Effector memory CD8-positive, alpha-beta T cell (primary cell): ENCODE measurements at regions not wholly inside any gene's neighbourhood (a gene's known extent, or its start where the extent isn't known, plus 50 kb on each side); places are given as distances from the start of the nearest gene placed in this dataset.
"Not testable (repeated sequence)": the region's sequence is repeated elsewhere in the genome, so short reads cannot be mapped to it uniquely, and the experiment has no call there.

Source experiments
- ATAC-seq: fragments of 150-1000 bp; cut with Tn5 transposase; replicated peaks from 2 replicates; pipeline ENCODE4 v1.10.0; 2021; ENCODE audit warnings: mild to moderate bottlenecking, moderate library complexity
- DNase-seq, 3 experiments: peaks; one replicate each; pipeline ENCODE4 v3.0.0; 2021
- H3K27ac Mint-ChIP-seq, 2 donors: one replicate each; pipeline ENCODE4 v1.8.0; 2022; ENCODE audit warnings: mild to moderate bottlenecking in 2 of 2, mixed read lengths in 2 of 2, moderate library complexity in 2 of 2
- H3K27me3 Mint-ChIP-seq, 2 donors: one replicate each; pipeline ENCODE4 v1.8.0; 2022; ENCODE audit warnings: mixed read lengths in 2 of 2
- H3K36me3 Mint-ChIP-seq: one replicate; pipeline ENCODE4 v1.8.0; 2022; ENCODE audit warnings: mild to moderate bottlenecking, moderate library complexity, mixed read lengths; ENCODE audit not compliant: insufficient read depth
- H3K4me1 Mint-ChIP-seq, 2 donors: one replicate each; pipeline ENCODE4 v1.8.0; 2022; ENCODE audit warnings: low read depth in 2 of 2, mixed read lengths in 2 of 2
- H3K4me3 Mint-ChIP-seq, 2 donors: one replicate each; pipeline ENCODE4 v1.8.0; 2022; ENCODE audit warnings: mild to moderate bottlenecking in 2 of 2, mixed read lengths in 2 of 2, moderate library complexity in 2 of 2
- H3K9me3 Mint-ChIP-seq, 2 donors: one replicate each; pipeline ENCODE4 v1.8.0; 2022; ENCODE audit warnings: mixed read lengths in 2 of 2

- Mint-ChIP-seq H3K4me3 (no peak overlapping the region), H3K27ac (no peak overlapping the region), H3K27me3 (peaks cover 26 to 56% of the 10 kb centered on the region in 2 donors), H3K36me3 (no peaks in the 10 kb centered on the region), H3K4me1 (no peaks in the 10 kb centered on the region), H3K9me3 (no peaks in the 10 kb centered on the region)
- DNase-seq = no peak
- no peak for ATAC-seq
Observed at GRCh38 chr9:21533597-21533996, 51.5 kb upstream of the IFNE start.

DNA sequence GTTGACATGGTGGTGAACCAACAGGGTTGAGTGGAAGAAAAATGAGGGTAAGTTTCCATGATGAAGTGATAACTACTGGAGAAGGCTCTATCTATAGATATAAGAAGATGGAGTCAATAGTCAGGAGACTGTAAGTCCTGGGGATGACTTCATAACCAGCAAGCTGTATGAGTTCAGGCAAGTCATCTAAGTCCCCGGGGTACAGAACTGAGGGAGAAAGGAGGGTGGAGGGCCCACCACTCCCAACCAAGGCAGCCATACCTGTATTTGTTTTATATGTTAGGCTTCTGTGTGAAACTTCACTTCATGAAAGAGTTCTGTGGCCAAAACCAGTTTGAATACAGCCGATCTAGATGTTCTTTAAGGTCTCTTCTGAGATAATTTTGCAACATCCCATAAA is 53.3 kb upstream of the IFNE start:
- Mint-ChIP-seq H3K27ac (no peak overlapping the region), H3K4me3 (no peak overlapping the region), H3K27me3 (peaks cover 22 to 46% of the 10 kb centered on the region in 2 donors), H3K4me1 (no peaks in the 10 kb centered on the region), H3K36me3 (no peaks in the 10 kb centered on the region), H3K9me3 (no peaks in the 10 kb centered on the region)
- ATAC-seq (no peak), DNase-seq (no peak)

DNA sequence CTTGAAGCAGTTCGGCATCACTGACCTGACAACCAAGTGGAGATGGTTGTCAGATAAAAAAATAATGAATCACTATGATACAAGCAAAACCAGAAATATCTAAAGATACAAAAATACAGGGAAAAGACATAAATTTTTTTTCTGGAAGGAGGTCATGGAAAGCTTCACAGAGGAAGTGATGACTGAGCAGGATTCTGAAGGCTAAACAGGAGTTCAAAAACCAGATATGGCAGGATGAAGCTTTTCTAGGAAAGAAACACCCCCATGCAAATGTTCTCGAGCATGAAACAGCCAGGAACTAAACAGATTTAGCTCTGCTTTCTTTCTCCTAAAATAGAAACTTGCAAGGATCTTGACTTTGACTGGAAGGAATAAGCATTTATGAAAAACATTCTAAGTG is 60.7 kb upstream of the IFNE start:
- H3K27ac Mint-ChIP-seq = no peak overlapping the region
- peaks cover 15% of the 10 kb centered on the region in 2 donors for H3K27me3 Mint-ChIP-seq
- ATAC-seq (no peak), DNase-seq (no peak)
- no peaks in the 10 kb centered on the region for H3K9me3 Mint-ChIP-seq
- no peaks in the 10 kb centered on the region for H3K4me1 Mint-ChIP-seq
- H3K36me3 Mint-ChIP-seq = no peaks in the 10 kb centered on the region
- no peak overlapping the region for H3K4me3 Mint-ChIP-seq

- DNase-seq (no peak), ATAC-seq (no peak)
- peaks cover 15 to 19% of the 10 kb centered on the region in 2 donors for H3K27me3 Mint-ChIP-seq
- H3K27ac Mint-ChIP-seq = no peak overlapping the region
- no peaks in the 10 kb centered on the region for H3K4me1 Mint-ChIP-seq
- no peaks in the 10 kb centered on the region for H3K9me3 Mint-ChIP-seq
- H3K4me3 Mint-ChIP-seq = no peak overlapping the region
- no peaks in the 10 kb centered on the region for H3K36me3 Mint-ChIP-seq
Observed at GRCh38 chr9:21543187-21543586, 61.1 kb upstream of the IFNE start.

- H3K4me1 Mint-ChIP-seq, ATAC-seq, DNase-seq, H3K36me3 Mint-ChIP-seq, H3K27ac Mint-ChIP-seq, H3K9me3 Mint-ChIP-seq, H3K4me3 Mint-ChIP-seq: not testable (repeated sequence)
- peaks cover 11 to 25% of the 10 kb centered on the region in 2 donors for H3K27me3 Mint-ChIP-seq
Observed at GRCh38 chr9:21543816-21544215, 61.7 kb upstream of the IFNE start.

DNA sequence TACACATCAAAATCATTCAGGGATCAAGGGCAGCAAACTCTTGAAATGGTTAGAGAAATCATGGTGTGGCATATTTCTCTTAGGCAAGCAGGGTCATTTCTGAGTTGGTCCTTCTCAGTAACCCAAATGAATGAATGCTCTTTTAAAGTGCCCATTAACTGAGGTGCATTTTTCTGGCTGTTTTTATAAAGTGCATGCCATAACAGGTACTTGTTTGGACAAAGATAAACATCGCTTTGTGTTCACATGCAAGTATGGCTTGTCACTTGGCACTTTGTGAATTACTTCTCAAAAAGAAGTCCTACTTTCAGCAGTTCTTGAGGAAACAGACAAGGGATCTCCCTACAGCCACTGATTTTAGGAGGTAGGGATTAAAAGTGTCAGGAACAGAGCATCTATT is 64.8 kb upstream of the IFNE start:
- no peak overlapping the region for H3K4me3 Mint-ChIP-seq
- no peaks in the 10 kb centered on the region for H3K4me1 Mint-ChIP-seq
- no peak for DNase-seq
- no peaks in the 10 kb centered on the region for H3K36me3 Mint-ChIP-seq
- H3K27ac Mint-ChIP-seq = no peak overlapping the region
- H3K9me3 Mint-ChIP-seq = no peaks in the 10 kb centered on the region
- peaks cover 10 to 42% of the 10 kb centered on the region in 2 donors for H3K27me3 Mint-ChIP-seq
- ATAC-seq = no peak

GRCh38 chr9:21549251-21549765 is 67.2 kb upstream of the IFNE start:
- H3K36me3 Mint-ChIP-seq = no peaks in the 10 kb centered on the region
- H3K27ac Mint-ChIP-seq = no peak overlapping the region
- ATAC-seq (no peak), DNase-seq (no peak)
- no peaks in the 10 kb centered on the region for H3K9me3 Mint-ChIP-seq
- no peaks in the 10 kb centered on the region for H3K4me1 Mint-ChIP-seq
- H3K27me3 Mint-ChIP-seq = peaks cover 14 to 42% of the 10 kb centered on the region in 2 donors
- no peak overlapping the region for H3K4me3 Mint-ChIP-seq

DNA sequence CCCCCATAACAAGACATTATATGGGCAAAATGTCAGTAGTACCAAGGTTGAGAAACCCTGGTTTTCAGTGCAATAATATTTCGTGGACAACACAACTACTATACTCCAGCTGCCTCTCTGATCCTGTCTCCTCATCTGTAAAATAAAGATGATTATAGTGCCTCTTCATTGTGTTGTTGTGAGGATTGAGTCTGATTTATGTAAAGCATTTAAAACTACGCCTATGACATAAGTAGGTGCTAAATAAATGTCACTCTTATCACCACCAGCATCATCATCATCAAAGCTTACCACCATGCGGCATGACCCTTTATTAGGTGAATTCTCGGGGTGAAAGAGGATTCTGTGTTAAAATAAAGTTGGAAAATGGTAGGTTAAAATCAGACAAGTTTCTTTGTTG is 67.8 kb upstream of the IFNE start:
- peaks cover 10 to 41% of the 10 kb centered on the region in 2 donors for H3K27me3 Mint-ChIP-seq
- no peak overlapping the region for H3K27ac Mint-ChIP-seq
- no peaks in the 10 kb centered on the region for H3K4me1 Mint-ChIP-seq
- DNase-seq (no peak), ATAC-seq (no peak)
- H3K9me3 Mint-ChIP-seq = no peaks in the 10 kb centered on the region
- H3K4me3 Mint-ChIP-seq = no peak overlapping the region
- no peaks in the 10 kb centered on the region for H3K36me3 Mint-ChIP-seq

DNA sequence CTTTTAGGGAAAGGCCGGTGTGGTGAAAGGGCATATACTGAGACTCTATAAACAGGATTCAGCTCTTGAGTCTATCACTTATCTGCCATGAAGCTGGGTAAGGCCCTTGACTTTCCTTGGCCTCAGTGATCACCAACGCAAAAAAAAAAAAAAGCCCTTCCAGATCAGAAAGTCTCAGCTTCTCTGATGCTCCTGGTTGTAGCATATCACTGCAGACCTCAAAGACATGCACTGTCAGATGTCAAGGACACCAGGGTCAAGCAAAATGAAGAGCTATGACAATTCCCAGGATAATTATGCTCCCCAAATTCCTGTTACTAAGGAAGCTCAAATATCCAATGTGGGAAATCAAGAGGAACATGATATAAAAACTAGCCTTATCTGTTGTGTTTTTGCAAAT is 68.3 kb upstream of the IFNE start:
- Mint-ChIP-seq H3K4me3 (no peak overlapping the region), H3K27me3 (peaks cover 14 to 46% of the 10 kb centered on the region in 2 donors), H3K9me3 (no peaks in the 10 kb centered on the region), H3K27ac (no peak overlapping the region), H3K36me3 (no peaks in the 10 kb centered on the region), H3K4me1 (no peaks in the 10 kb centered on the region)
- ATAC-seq = no peak
- no peak for DNase-seq

DNA sequence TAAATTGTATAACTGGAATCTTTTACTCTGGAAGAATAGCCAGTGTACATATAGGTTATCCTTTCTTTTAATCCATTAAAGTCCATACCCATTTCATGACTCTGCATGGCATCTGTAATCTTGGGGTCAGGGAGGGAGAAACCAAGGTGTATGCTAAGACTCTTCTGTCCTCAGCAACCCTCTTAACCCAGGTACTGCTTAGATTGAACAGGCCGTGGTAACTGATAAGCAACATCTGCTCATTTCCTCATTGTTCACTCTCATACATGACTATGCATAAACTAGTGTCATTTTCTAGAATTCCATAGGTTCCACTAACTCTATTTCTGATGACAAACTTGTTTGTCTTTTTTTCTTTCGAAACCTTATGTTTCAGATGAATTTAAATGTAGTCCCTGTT is 69.3 kb upstream of the IFNE start:
- H3K4me1 Mint-ChIP-seq = no peaks in the 10 kb centered on the region
- DNase-seq (no peak), ATAC-seq (no peak)
- H3K27ac Mint-ChIP-seq = no peak overlapping the region
- peaks cover 21 to 54% of the 10 kb centered on the region in 2 donors for H3K27me3 Mint-ChIP-seq
- H3K4me3 Mint-ChIP-seq = no peak overlapping the region
- H3K36me3 Mint-ChIP-seq = no peaks in the 10 kb centered on the region
- H3K9me3 Mint-ChIP-seq = no peaks in the 10 kb centered on the region

DNA sequence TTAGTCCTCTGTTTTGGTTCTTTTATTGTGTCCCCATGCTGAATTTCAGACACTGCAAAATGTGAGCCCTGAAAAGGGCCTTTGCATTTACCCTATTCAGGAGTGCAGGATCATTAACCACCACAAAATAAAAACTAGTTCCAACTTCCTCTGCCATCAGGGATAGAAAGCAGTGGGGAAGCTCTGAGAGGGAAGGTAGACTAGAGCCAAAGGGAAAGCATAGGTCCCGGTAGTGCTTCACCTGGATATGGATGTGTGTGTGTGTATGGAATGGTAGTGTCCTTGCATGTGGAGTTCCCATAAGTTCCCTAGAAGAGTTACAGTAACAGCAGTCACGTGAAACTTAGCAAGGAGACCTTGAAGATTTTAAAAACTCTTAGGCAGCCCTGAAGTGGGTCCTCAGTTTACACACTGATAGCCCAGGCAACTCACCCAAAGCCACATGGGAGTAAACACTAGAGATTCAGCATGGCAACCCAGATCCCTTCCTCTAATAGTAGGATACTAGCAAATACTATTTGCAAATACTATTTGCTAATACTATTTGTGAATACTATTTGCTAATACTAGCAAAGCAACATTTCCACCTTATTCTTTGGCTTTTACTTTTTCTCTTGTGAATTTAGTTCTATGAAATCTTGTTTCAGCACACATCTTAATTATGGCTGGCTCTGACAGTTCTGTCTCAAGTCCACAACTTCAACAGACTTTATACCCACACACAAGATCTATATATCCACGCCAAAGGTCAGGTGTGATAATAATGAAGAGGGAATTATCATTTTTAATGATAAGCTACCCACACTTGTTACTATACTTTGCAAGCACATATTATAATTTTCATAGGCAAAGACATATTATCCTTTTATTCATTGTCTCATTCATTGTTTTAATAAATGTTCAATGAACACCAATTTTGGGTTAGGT is 70.4 kb upstream of the IFNE start:
- H3K4me3 Mint-ChIP-seq = no peak overlapping the region
- ATAC-seq = no peak
- no peaks in the 10 kb centered on the region for H3K9me3 Mint-ChIP-seq
- no peaks in the 10 kb centered on the region for H3K36me3 Mint-ChIP-seq
- H3K4me1 Mint-ChIP-seq = no peaks in the 10 kb centered on the region
- H3K27me3 Mint-ChIP-seq = peaks cover 32 to 65% of the 10 kb centered on the region in 2 donors
- no peak for DNase-seq
- no peak overlapping the region for H3K27ac Mint-ChIP-seq

GRCh38 chr9:21553441-21553840 is 71.3 kb upstream of the IFNE start:
- DNase-seq (no peak), ATAC-seq (no peak)
- Mint-ChIP-seq H3K36me3 (no peaks in the 10 kb centered on the region), H3K27ac (no peak overlapping the region), H3K4me1 (no peaks in the 10 kb centered on the region), H3K9me3 (no peaks in the 10 kb centered on the region), H3K4me3 (no peak overlapping the region), H3K27me3 (peaks cover 36 to 64% of the 10 kb centered on the region in 2 donors)

DNA sequence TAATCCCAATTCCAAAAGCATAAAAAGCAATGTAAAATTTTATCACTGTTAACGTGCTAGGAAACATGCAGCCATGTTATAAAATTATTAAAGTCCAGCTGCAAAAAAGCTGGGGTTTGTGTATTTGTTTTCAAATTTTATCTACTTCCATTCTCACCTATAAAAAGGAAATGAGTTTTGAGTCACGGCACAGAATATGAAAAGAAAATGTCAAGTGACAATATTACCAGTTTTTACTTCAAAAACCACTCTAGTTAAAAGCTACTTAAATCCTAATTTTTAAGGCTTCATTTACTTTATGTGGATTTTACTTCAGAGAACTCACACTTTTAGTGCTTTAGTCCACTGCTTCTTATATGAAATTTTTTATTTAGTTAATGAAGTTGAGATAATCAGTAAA is 72.7 kb upstream of the IFNE start:
- H3K27me3 Mint-ChIP-seq = peaks cover 43 to 58% of the 10 kb centered on the region in 2 donors

DNA sequence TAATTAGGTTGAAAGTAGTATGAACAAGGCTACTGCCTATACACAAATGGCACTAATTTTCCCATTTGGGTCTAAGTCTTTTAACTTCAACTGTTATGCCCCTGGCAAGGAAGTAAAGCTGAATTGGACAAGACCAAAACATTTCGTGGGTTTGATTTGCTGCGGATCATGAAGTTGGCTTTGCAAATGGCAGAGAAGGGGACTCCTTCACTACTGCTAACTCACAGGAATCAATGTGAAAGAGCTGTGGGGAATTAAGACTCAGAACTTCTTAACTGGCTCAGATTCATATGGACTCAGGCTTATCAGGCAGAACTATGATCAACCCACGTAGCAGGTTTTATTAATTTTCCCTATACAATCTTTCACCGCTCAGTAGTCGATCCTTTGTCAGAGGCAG is 73.8 kb upstream of the IFNE start:
- Mint-ChIP-seq H3K4me3 (no peak overlapping the region), H3K27me3 (peaks cover 51 to 67% of the 10 kb centered on the region in 2 donors), H3K36me3 (no peaks in the 10 kb centered on the region), H3K4me1 (peaks cover 8 to 10% of the 10 kb centered on the region in 2 donors), H3K9me3 (no peaks in the 10 kb centered on the region), H3K27ac (no peak overlapping the region)
- DNase-seq (no peak), ATAC-seq (no peak)

More for the DNA sequence above, 72.7 kb upstream of the IFNE start:
- H3K4me3 Mint-ChIP-seq = no peak overlapping the region
- peaks cover 5 to 6% of the 10 kb centered on the region in 2 donors for H3K4me1 Mint-ChIP-seq
- DNase-seq (no peak), ATAC-seq (no peak)
- no peak overlapping the region for H3K27ac Mint-ChIP-seq
- H3K9me3 Mint-ChIP-seq = no peaks in the 10 kb centered on the region
- H3K36me3 Mint-ChIP-seq = no peaks in the 10 kb centered on the region
